RWPE2 (cell line): ENCODE measurements at regions not wholly inside any gene's neighbourhood (a gene's known extent, or its start where the extent isn't known, plus 50 kb on each side); places are given as distances from the start of the nearest gene placed in this dataset.

ENCODE experiments used
- ATAC-seq: fragments of 200-7000 bp; cut with Tn5 transposase; 3 replicates; pipeline ENCODE4 v1.9.1; 2021; ENCODE audit warnings: low read depth
- DNase-seq: peaks from one replicate; pipeline ENCODE4 v3.0.0-alpha.2; 2020; ENCODE audit warnings: low spot score
- H3K27ac ChIP-seq: fragments of 450-650 bp; 2 replicates; pipeline ENCODE4 v1.5.1; 2017; ENCODE audit warnings: mild to moderate bottlenecking; ENCODE audit not compliant: poor library complexity, severe bottlenecking
- H3K27me3 ChIP-seq: fragments of 250-450 bp; sonication (Bioruptor Pico); 2 replicates; pipeline ENCODE4 v1.5.1; 2021; ENCODE audit warnings: mild to moderate bottlenecking, moderate library complexity; ENCODE audit not compliant: insufficient read depth, poor library complexity, severe bottlenecking
- H3K36me3 ChIP-seq: fragments of 250-450 bp; sonication (Bioruptor Pico); 2 replicates; pipeline ENCODE4 v1.5.1; 2020; ENCODE audit warnings: low read depth, mild to moderate bottlenecking, moderate library complexity
- H3K4me1 ChIP-seq: fragments of 250-450 bp; sonication (Bioruptor Pico); 2 replicates; pipeline ENCODE4 v1.5.1; 2021; ENCODE audit warnings: mild to moderate bottlenecking, moderate library complexity; ENCODE audit not compliant: insufficient read depth, poor library complexity, severe bottlenecking
- H3K4me3 ChIP-seq: fragments of 250-450 bp; sonication (Bioruptor Pico); 2 replicates; pipeline ENCODE4 v1.5.1; 2021; ENCODE audit warnings: mild to moderate bottlenecking, moderate library complexity; ENCODE audit not compliant: severe bottlenecking
- H3K9me3 ChIP-seq: fragments of 250-450 bp; sonication (Bioruptor Pico); 2 replicates; pipeline ENCODE4 v1.5.1; 2021; ENCODE audit warnings: mild to moderate bottlenecking, moderate library complexity; ENCODE audit not compliant: severe bottlenecking
- CTCF ChIP-seq: fragments of 450-650 bp; IDR thresholded peaks from one replicate; pipeline ENCODE4 v1.5.1; 2017; ENCODE audit warnings: mild to moderate bottlenecking, moderate library complexity; ENCODE audit not compliant: poor library complexity, severe bottlenecking

- TF ChIP-seq CTCF = peak; percentile 17
- DNase-seq = no peak
- Histone ChIP-seq H3K27ac (no peak overlapping the region), H3K4me3 (no peak overlapping the region), H3K9me3 (no peaks in the 10 kb centered on the region), H3K36me3 (no peaks in the 10 kb centered on the region), H3K4me1 (no peaks in the 10 kb centered on the region), H3K27me3 (peaks cover 4% of the 10 kb centered on the region)
- ATAC-seq = no peak
These were observed 726.9 kb upstream of the CHAC2 start for GRCh38 chr2:53040536-53041229.

- ATAC-seq = no peak
- TF ChIP-seq CTCF = no peak
- H3K27me3 ChIP-seq = peaks cover 4% of the 10 kb centered on the region
- no peak for DNase-seq
- H3K9me3 ChIP-seq = no peaks in the 10 kb centered on the region
- no peaks in the 10 kb centered on the region for H3K4me1 ChIP-seq
- H3K27ac ChIP-seq = no peak overlapping the region
- H3K4me3 ChIP-seq = no peak overlapping the region
- H3K36me3 ChIP-seq = no peaks in the 10 kb centered on the region
These were observed 731.4 kb upstream of the CHAC2 start for GRCh38 chr2:53036196-53036595.

GRCh38 chr2:53035153-53035552, 732.5 kb upstream of the CHAC2 start:
- H3K4me1 ChIP-seq = no peaks in the 10 kb centered on the region
- ATAC-seq (no peak), DNase-seq (no peak)
- TF ChIP-seq CTCF = no peak
- no peaks in the 10 kb centered on the region for H3K9me3 ChIP-seq
- H3K36me3 ChIP-seq = no peaks in the 10 kb centered on the region
- H3K27ac ChIP-seq = no peak overlapping the region
- H3K4me3 ChIP-seq = no peak overlapping the region
- peaks cover 4% of the 10 kb centered on the region for H3K27me3 ChIP-seq

GRCh38 chr2:53033411-53033810, 734.2 kb upstream of the CHAC2 start:
- Histone ChIP-seq H3K27ac (no peak overlapping the region), H3K27me3 (peaks cover 4% of the 10 kb centered on the region), H3K4me1 (no peaks in the 10 kb centered on the region), H3K4me3 (no peak overlapping the region), H3K36me3 (no peaks in the 10 kb centered on the region), H3K9me3 (no peaks in the 10 kb centered on the region)
- DNase-seq = no peak
- ATAC-seq = no peak
- TF ChIP-seq CTCF = no peak

- H3K36me3 ChIP-seq = no peaks in the 10 kb centered on the region
- ATAC-seq = no peak
- no peak for DNase-seq
- H3K27ac ChIP-seq = no peak overlapping the region
- no peaks in the 10 kb centered on the region for H3K9me3 ChIP-seq
- no peak overlapping the region for H3K4me3 ChIP-seq
- H3K4me1 ChIP-seq = no peaks in the 10 kb centered on the region
- no peak for TF ChIP-seq CTCF
- no peaks in the 10 kb centered on the region for H3K27me3 ChIP-seq
These were observed 738.7 kb upstream of the CHAC2 start for GRCh38 chr2:53028746-53029423.
